Omental fat pad (tissue), 3 donors: ENCODE measurements at regions not wholly inside any gene's neighbourhood (a gene's known extent, or its start where the extent isn't known, plus 50 kb on each side); places are given as distances from the start of the nearest gene placed in this dataset.

Source experiments
- ATAC-seq: fragments of 150-250 bp; one replicate; pipeline ENCODE4 v1.9.1; 2016; ENCODE audit warnings: mild to moderate bottlenecking, moderate library complexity; ENCODE audit not compliant: low FRiP score
- DNase-seq: peaks from one replicate; pipeline ENCODE4 v3.0.0-alpha.2; 2019; ENCODE audit warnings: low spot score
- CTCF ChIP-seq, 3 donors: fragments of 450-650 bp; IDR thresholded peaks; one replicate each; pipeline ENCODE4 v1.5.1; 2016 to 2017; ENCODE audit warnings: antibody characterized with exemption in 3 of 3, mild to moderate bottlenecking in 3 of 3, moderate library complexity in 2 of 3

- DNase-seq: no peak
- no peak for TF ChIP-seq CTCF (IDR thresholded peaks at IDR 0.05)
- ATAC-seq: no peak
Observed at GRCh38 chr18:1468550-1468949, 563.9 kb downstream of the ADCYAP1 start.

GRCh38 chr18:1475867-1476266 lies 571.2 kb downstream of the ADCYAP1 start:
- no peak for DNase-seq
- no peak for ATAC-seq
- TF ChIP-seq CTCF (IDR thresholded peaks at IDR 0.05): no peak

GRCh38 chr18:1480309-1480708 lies 575.6 kb downstream of the ADCYAP1 start:
- TF ChIP-seq CTCF (IDR thresholded peaks at IDR 0.05): no peak
- DNase-seq: no peak
- ATAC-seq: no peak

GRCh38 chr18:1481577-1481976 lies 576.9 kb downstream of the ADCYAP1 start:
- ATAC-seq (no peak), DNase-seq (no peak)
- no peak for TF ChIP-seq CTCF (IDR thresholded peaks at IDR 0.05)

GRCh38 chr18:1483385-1483784 lies 578.7 kb downstream of the ADCYAP1 start:
- no peak for TF ChIP-seq CTCF (IDR thresholded peaks at IDR 0.05)
- peak; percentile 59 for ATAC-seq
- DNase-seq: no peak

- DNase-seq (no peak), ATAC-seq (no peak)
- no peak for TF ChIP-seq CTCF (IDR thresholded peaks at IDR 0.05)
Observed at GRCh38 chr18:1487457-1487856, 582.8 kb downstream of the ADCYAP1 start.

GRCh38 chr18:1488394-1488793 lies 583.7 kb downstream of the ADCYAP1 start:
- DNase-seq (no peak), ATAC-seq (no peak)
- no peak for TF ChIP-seq CTCF (IDR thresholded peaks at IDR 0.05)
